ENCODE measurements at regions not wholly inside any gene's neighbourhood (a gene's known extent, or its start where the extent isn't known, plus 50 kb on each side); places are given as distances from the start of the nearest gene placed in this dataset.

GRCh38 chr11:32006799-32007388, 84.0 kb upstream of the RCN1 start:
- TF ChIP-seq, protein P1, sequence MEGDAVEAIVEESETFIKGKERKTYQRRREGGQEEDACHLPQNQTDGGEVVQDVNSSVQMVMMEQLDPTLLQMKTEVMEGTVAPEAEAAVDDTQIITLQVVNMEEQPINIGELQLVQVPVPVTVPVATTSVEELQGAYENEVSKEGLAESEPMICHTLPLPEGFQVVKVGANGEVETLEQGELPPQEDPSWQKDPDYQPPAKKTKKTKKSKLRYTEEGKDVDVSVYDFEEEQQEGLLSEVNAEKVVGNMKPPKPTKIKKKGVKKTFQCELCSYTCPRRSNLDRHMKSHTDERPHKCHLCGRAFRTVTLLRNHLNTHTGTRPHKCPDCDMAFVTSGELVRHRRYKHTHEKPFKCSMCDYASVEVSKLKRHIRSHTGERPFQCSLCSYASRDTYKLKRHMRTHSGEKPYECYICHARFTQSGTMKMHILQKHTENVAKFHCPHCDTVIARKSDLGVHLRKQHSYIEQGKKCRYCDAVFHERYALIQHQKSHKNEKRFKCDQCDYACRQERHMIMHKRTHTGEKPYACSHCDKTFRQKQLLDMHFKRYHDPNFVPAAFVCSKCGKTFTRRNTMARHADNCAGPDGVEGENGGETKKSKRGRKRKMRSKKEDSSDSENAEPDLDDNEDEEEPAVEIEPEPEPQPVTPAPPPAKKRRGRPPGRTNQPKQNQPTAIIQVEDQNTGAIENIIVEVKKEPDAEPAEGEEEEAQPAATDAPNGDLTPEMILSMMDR (conservative IDR thresholded peaks at IDR 0.05 in 1 of 2, IDR thresholded peaks at IDR 0.05 in 1 of 2; ENCODE audit: low read depth in 1 of 2, low read length in 2 of 2) = peak; percentile 69 to 84
- no peak for TF ChIP-seq EZH2 (IDR thresholded peaks at IDR 0.05; ENCODE audit: low read length, missing control alignments)
